ENCODE measurements at regions not wholly inside any gene's neighbourhood (a gene's known extent, or its start where the extent isn't known, plus 50 kb on each side); places are given as distances from the start of the nearest gene placed in this dataset.

DNA sequence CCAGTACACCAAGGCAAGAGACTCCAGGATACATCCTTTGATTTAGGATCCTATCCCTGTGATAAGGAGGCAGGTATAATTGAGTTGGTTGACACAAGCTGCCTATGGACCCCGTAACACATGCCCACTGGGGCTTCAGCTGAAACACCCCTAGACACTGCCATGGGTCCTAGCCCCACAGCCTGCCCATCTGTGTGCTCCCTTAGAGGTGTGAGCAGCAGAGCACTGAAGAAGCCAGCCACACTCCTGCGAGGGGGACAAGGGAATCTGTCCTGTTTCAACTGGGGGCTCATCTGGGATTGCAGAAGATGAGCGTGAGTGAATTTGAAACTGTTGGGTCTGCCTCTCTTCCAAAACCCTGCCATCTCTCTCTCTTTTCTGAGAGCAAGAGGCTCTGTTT, 385.9 kb upstream of the SLITRK6 start:
- Histone ChIP-seq H3K4me3 (no peak overlapping the region), H3K4me1 (ENCODE audit: insufficient read depth) (no peaks in the 10 kb centered on the region), H3K27ac (no peak overlapping the region), H3K27me3 (no peaks in the 10 kb centered on the region), H3K9me3 (no peaks in the 10 kb centered on the region), H3K36me3 (no peaks in the 10 kb centered on the region)
- TF ChIP-seq POLR2A (IDR thresholded peaks at IDR 0.05) (no peak), EP300 (IDR thresholded peaks at IDR 0.05) (no peak), CTCF (IDR thresholded peaks at IDR 0.05) (no peak)
- intact Hi-C loops (cut with DNase I) = no loop called here
- WGBS, 3 donors = 84 to 94% (median 92%) methylated on average over 3 of the region's 3 CpGs
- no peak for DNase-seq

GRCh38 chr13:86174622-86175021, 375.4 kb upstream of the SLITRK6 start:
- Histone ChIP-seq H3K36me3 (no peaks in the 10 kb centered on the region), H3K27ac (no peak overlapping the region), H3K4me1 (ENCODE audit: insufficient read depth) (no peaks in the 10 kb centered on the region), H3K4me3 (no peak overlapping the region), H3K27me3 (no peaks in the 10 kb centered on the region), H3K9me3 (no peaks in the 10 kb centered on the region)
- 49 to 63% (median 50%) methylated on average over 2 of the region's 2 CpGs for WGBS, 3 donors
- TF ChIP-seq EP300 (IDR thresholded peaks at IDR 0.05) (no peak), POLR2A (IDR thresholded peaks at IDR 0.05) (no peak)
- no peak for DNase-seq
- intact Hi-C loops (cut with DNase I) = no loop called here

- TF ChIP-seq POLR2A (IDR thresholded peaks at IDR 0.05) (no peak), CTCF (IDR thresholded peaks at IDR 0.05) (no peak), EP300 (IDR thresholded peaks at IDR 0.05) (no peak)
- H3K9me3 ChIP-seq = no peaks in the 10 kb centered on the region
- no peaks in the 10 kb centered on the region for H3K36me3 ChIP-seq
- DNase-seq = no peak
- no peaks in the 10 kb centered on the region for H3K4me1 ChIP-seq (ENCODE audit: insufficient read depth)
- H3K4me3 ChIP-seq = no peak overlapping the region
- no peak overlapping the region for H3K27ac ChIP-seq
- H3K27me3 ChIP-seq = no peaks in the 10 kb centered on the region
- intact Hi-C loops (cut with DNase I) = no loop called here
- 24 to 28% (median 25%) methylated on average over 3 of the region's 3 CpGs for WGBS, 3 donors
Measured at GRCh38 chr13:86172961-86173360, 373.7 kb upstream of the SLITRK6 start.

DNA sequence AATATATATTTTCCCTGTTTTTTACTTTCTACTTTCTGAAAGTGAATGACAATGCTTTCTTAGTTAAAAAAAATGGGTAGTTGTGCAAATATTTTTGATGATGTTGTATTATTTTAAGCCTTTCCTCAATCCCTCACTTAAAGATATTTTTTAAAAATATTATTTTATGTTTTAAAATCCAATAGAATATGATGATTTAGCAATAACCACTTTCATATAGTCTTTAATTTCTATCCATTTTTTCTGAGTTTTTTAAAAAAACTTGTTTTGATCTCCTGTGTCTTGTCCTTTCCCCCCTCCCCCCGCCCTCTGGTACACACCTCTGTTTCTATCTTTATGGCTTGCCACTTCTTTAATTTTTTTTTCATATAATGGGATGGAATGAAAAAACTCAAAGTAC, 362.0 kb upstream of the SLITRK6 start:
- WGBS, 3 donors = 58 to 76% (median 68%) methylated on average over 1 of the region's 1 CpG
- intact Hi-C loops (cut with DNase I) = no loop called here
- DNase-seq = no peak
- Histone ChIP-seq H3K9me3 (no peaks in the 10 kb centered on the region), H3K27ac (no peak overlapping the region), H3K4me1 (ENCODE audit: insufficient read depth) (no peaks in the 10 kb centered on the region), H3K36me3 (no peaks in the 10 kb centered on the region), H3K4me3 (no peak overlapping the region), H3K27me3 (no peaks in the 10 kb centered on the region)
- no peak for TF ChIP-seq EP300 (IDR thresholded peaks at IDR 0.05)
- no peak for TF ChIP-seq POLR2A (IDR thresholded peaks at IDR 0.05)

DNA sequence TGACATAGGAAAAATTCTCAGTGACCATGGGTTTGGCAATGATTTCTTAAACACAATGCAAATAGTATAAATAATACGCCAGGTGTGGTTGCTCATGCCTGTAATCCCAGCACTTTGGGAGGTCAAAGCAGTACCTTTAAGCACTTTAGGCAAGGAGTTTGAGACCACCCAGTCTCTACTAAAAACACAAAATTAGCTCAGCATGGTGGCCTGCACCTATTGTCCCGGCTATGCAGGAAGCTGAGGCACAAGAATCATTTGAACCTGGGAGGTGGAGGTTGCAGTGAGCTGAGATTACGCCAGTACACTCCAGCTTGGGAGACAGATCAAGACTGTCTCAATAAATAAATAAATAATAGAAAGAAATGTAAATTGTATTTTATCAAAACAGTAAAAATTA, 356.5 kb upstream of the SLITRK6 start:
- intact Hi-C loops (cut with DNase I) = no loop called here
- Histone ChIP-seq H3K27me3 (no peaks in the 10 kb centered on the region), H3K4me3 (no peak overlapping the region), H3K4me1 (ENCODE audit: insufficient read depth) (no peaks in the 10 kb centered on the region), H3K36me3 (no peaks in the 10 kb centered on the region), H3K27ac (no peak overlapping the region), H3K9me3 (no peaks in the 10 kb centered on the region)
- DNase-seq = no peak
- TF ChIP-seq EP300 (IDR thresholded peaks at IDR 0.05) (no peak), CTCF (IDR thresholded peaks at IDR 0.05) (no peak), POLR2A (IDR thresholded peaks at IDR 0.05) (no peak)
- 41 to 68% (median 49%) methylated on average over 3 of the region's 3 CpGs for WGBS, 3 donors

DNA sequence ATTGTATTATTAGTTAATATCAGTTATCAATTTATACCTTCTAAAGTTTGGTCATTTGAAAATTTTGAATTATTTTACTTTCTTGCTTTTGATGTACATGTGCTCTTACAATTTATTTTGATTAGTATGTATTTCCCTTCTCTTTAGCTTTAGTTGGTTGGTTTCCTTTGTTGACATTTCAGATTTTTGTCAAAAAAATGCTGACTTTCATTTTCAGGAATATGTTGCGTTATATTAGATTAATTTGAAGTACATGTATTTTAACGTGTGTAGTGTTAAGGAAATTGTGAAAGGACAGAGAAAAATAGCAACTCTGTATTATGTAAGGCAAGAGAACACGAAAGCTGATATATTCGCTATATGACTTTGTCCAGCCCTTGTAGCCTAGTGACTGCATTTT, 342.9 kb upstream of the SLITRK6 start:
- WGBS, 3 donors = 77 to 84% (median 82%) methylated on average over 4 of the region's 4 CpGs
- DNase-seq = no peak
- Histone ChIP-seq H3K9me3 (no peaks in the 10 kb centered on the region), H3K4me1 (ENCODE audit: insufficient read depth) (no peaks in the 10 kb centered on the region), H3K36me3 (no peaks in the 10 kb centered on the region), H3K4me3 (no peak overlapping the region), H3K27ac (no peak overlapping the region), H3K27me3 (no peaks in the 10 kb centered on the region)
- no peak for TF ChIP-seq EP300 (IDR thresholded peaks at IDR 0.05)
- TF ChIP-seq CTCF (IDR thresholded peaks at IDR 0.05) = no peak
- no peak for TF ChIP-seq POLR2A (IDR thresholded peaks at IDR 0.05)
- intact Hi-C loops (cut with DNase I) = no loop called here
